ENCODE measurements at regions not wholly inside any gene's neighbourhood (a gene's known extent, or its start where the extent isn't known, plus 50 kb on each side); places are given as distances from the start of the nearest gene placed in this dataset.

- no peak overlapping the region for H3K27ac ChIP-seq (ENCODE audit: low read depth in 1 of 2, low read length in 2 of 2)
- no peaks in the 10 kb centered on the region for H3K27me3 Mint-ChIP-seq
- H3K27ac Mint-ChIP-seq: no peak overlapping the region
- ATAC-seq (ENCODE audit: poor library complexity) (no peak), DNase-seq (no peak)
- H3K4me3 Mint-ChIP-seq: no peak overlapping the region
- no peaks in the 10 kb centered on the region for H3K9me3 ChIP-seq (ENCODE audit: control insufficient read depth in 1 of 2, insufficient read depth in 1 of 2, low read length in 2 of 2)
- H3K4me3 ChIP-seq (ENCODE audit: low read length): no peak overlapping the region
- no peaks in the 10 kb centered on the region for H3K4me1 ChIP-seq (ENCODE audit: insufficient read depth, low read length)
- intact Hi-C loops (cut with DNase I, micrococcal nuclease): no loop called here
- ChIA-PET CTCF (no interaction called here), POLR2A (no interaction called here)
- no peaks in the 10 kb centered on the region for H3K9me3 Mint-ChIP-seq
- TF ChIP-seq, protein P1, sequence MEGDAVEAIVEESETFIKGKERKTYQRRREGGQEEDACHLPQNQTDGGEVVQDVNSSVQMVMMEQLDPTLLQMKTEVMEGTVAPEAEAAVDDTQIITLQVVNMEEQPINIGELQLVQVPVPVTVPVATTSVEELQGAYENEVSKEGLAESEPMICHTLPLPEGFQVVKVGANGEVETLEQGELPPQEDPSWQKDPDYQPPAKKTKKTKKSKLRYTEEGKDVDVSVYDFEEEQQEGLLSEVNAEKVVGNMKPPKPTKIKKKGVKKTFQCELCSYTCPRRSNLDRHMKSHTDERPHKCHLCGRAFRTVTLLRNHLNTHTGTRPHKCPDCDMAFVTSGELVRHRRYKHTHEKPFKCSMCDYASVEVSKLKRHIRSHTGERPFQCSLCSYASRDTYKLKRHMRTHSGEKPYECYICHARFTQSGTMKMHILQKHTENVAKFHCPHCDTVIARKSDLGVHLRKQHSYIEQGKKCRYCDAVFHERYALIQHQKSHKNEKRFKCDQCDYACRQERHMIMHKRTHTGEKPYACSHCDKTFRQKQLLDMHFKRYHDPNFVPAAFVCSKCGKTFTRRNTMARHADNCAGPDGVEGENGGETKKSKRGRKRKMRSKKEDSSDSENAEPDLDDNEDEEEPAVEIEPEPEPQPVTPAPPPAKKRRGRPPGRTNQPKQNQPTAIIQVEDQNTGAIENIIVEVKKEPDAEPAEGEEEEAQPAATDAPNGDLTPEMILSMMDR (IDR thresholded peaks at IDR 0.05): no peak
- no peaks in the 10 kb centered on the region for H3K4me1 Mint-ChIP-seq (ENCODE audit: low read depth)
- no peaks in the 10 kb centered on the region for H3K36me3 ChIP-seq (ENCODE audit: insufficient read depth, low read length)
- no peaks in the 10 kb centered on the region for H3K27me3 ChIP-seq (ENCODE audit: control insufficient read depth in 1 of 2, insufficient read depth in 2 of 2, low read length in 2 of 2)
- H3K36me3 Mint-ChIP-seq (ENCODE audit: low read depth): no peaks in the 10 kb centered on the region
These were observed 124.5 kb upstream of the SMIM23 start for GRCh38 chr5:171661143-171661542.

DNA sequence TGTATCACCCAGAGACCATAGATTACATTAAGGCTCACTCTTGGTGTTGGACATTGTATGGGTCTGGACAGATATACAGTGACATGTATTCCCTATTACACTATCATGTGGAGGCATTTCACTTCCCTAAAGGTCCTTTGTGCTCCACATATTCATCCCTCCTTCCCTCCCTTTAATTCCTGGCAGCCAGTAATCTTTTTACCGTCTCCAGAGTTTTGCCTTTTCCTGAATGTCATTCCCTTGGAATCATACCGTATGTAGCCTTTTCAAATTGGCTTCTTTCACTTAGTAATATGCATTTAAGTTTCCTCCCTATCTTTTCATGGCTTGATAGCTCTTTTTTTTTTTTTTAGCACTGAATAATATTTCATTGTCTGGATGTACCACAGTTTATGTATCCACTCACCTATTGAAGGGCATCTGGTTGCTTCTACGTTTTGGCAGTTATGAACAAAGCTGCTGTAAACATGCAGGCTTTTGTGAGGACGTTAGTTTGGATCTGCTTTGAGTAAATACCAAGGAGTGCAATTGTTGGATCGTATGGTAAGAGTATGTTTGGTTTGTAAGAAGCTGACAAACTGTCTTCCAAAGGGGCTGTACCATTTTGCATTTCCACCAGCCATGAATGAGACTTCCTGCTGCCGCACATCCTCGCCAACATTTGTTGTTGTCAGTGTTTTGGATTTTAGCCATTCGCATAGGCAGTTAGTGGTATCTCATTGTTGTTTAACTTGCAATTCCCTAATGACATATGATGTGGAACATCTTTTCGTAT is 122.1 kb upstream of the SMIM23 start:
- Mint-ChIP-seq H3K36me3 (ENCODE audit: low read depth) (no peaks in the 10 kb centered on the region), H3K4me1 (ENCODE audit: low read depth) (no peaks in the 10 kb centered on the region), H3K27ac (no peak overlapping the region), H3K27me3 (no peaks in the 10 kb centered on the region), H3K4me3 (no peak overlapping the region), H3K9me3 (no peaks in the 10 kb centered on the region)
- Histone ChIP-seq H3K4me1 (ENCODE audit: insufficient read depth, low read length) (no peaks in the 10 kb centered on the region), H3K27me3 (ENCODE audit: control insufficient read depth in 1 of 2, insufficient read depth in 2 of 2, low read length in 2 of 2) (no peaks in the 10 kb centered on the region), H3K36me3 (ENCODE audit: insufficient read depth, low read length) (no peaks in the 10 kb centered on the region), H3K9me3 (ENCODE audit: control insufficient read depth in 1 of 2, insufficient read depth in 1 of 2, low read length in 2 of 2) (no peaks in the 10 kb centered on the region), H3K27ac (ENCODE audit: low read depth in 1 of 2, low read length in 2 of 2) (no peak overlapping the region), H3K4me3 (ENCODE audit: low read length) (no peak overlapping the region)
- DNase-seq: no peak
- ATAC-seq (ENCODE audit: poor library complexity): no peak
- TF ChIP-seq, protein P1 (IDR thresholded peaks at IDR 0.05): no peak
- ChIA-PET POLR2A (no interaction called here), CTCF (no interaction called here)
- intact Hi-C loops (cut with DNase I, micrococcal nuclease): no loop called here

- intact Hi-C loops (cut with DNase I, micrococcal nuclease): no loop called here
These were observed 121.1 kb upstream of the SMIM23 start for GRCh38 chr5:171664489-171664888.

More at GRCh38 chr5:171664489-171664888, 121.1 kb upstream of the SMIM23 start:
- no peaks in the 10 kb centered on the region for H3K36me3 Mint-ChIP-seq (ENCODE audit: low read depth)
- DNase-seq: no peak
- CTCF ChIA-PET: interaction anchor here (0.6 kb wide), 1 partner anchor 58 kb away, joined by 3 read pairs; no protein-coding TSS in a partner anchor
- no peaks in the 10 kb centered on the region for H3K27me3 Mint-ChIP-seq
- ATAC-seq (ENCODE audit: poor library complexity): no peak
- H3K4me1 Mint-ChIP-seq (ENCODE audit: low read depth): no peaks in the 10 kb centered on the region
- no peak overlapping the region for H3K4me3 Mint-ChIP-seq
- no peaks in the 10 kb centered on the region for H3K36me3 ChIP-seq (ENCODE audit: insufficient read depth, low read length)
- POLR2A ChIA-PET: no interaction called here
- H3K4me3 ChIP-seq (ENCODE audit: low read length): no peak overlapping the region
- TF ChIP-seq, protein P1 (IDR thresholded peaks at IDR 0.05): no peak
- no peaks in the 10 kb centered on the region for H3K9me3 Mint-ChIP-seq
- no peaks in the 10 kb centered on the region for H3K4me1 ChIP-seq (ENCODE audit: insufficient read depth, low read length)
- H3K9me3 ChIP-seq (ENCODE audit: control insufficient read depth in 1 of 2, insufficient read depth in 1 of 2, low read length in 2 of 2): no peaks in the 10 kb centered on the region
- H3K27ac ChIP-seq (ENCODE audit: low read depth in 1 of 2, low read length in 2 of 2): no peak overlapping the region
- no peak overlapping the region for H3K27ac Mint-ChIP-seq
- no peaks in the 10 kb centered on the region for H3K27me3 ChIP-seq (ENCODE audit: control insufficient read depth in 1 of 2, insufficient read depth in 2 of 2, low read length in 2 of 2)

Data from CD4-positive, alpha-beta T cell (primary cell).